DND-41 (cell line): ENCODE measurements at regions not wholly inside any gene's neighbourhood (a gene's known extent, or its start where the extent isn't known, plus 50 kb on each side); places are given as distances from the start of the nearest gene placed in this dataset.

Experiments
- CTCF ChIP-seq: IDR thresholded peaks from 2 replicates; pipeline ENCODE4 v1.5.1; 2012; ENCODE audit warnings: borderline replicate concordance, low read length, moderate library complexity, mild to moderate bottlenecking; ENCODE audit not compliant: poor library complexity, severe bottlenecking; ENCODE audit errors: extremely low read depth
- EZH2 ChIP-seq: IDR thresholded peaks from 3 replicates; pipeline ENCODE4 v1.6.1; 2012; ENCODE audit warnings: borderline replicate concordance, low read depth, mild to moderate bottlenecking, moderate library complexity, low read length, inconsistent platforms; ENCODE audit not compliant: severe bottlenecking

DNA sequence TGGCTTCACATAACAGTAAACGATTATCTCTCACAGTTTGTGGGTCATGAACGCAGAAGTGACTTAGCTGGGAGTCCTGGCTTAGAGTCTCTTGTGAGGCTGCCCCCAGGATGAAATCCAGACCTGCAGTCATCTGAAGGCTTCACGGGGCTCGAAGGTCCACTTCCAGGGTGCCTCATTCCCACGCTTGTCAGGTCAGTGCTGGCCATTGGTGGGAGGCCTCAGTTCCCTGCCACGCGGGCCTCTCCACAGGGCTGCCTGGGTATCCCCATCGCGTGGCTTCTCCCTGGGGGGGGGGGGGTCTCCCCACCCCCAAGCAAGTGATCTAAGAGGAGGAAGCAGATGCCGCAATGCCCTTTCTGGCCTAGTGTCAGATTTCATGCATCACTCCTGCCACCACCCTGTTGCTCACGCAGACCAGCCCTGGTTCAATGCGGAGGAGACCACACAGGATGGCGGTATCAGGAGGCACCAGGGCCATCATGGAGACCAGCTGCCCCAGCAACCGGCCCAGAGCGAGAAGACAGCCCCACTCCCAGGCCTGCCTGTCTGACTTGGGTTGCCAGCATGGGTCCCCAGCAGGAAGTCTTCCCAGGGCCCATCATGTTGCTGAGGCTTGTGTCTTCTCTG, 77.3 kb upstream of the CDH5 start:
- TF ChIP-seq CTCF: no peak
- TF ChIP-seq EZH2: no peak
